ENCODE measurements at regions not wholly inside any gene's neighbourhood (a gene's known extent, or its start where the extent isn't known, plus 50 kb on each side); places are given as distances from the start of the nearest gene placed in this dataset.

DNA sequence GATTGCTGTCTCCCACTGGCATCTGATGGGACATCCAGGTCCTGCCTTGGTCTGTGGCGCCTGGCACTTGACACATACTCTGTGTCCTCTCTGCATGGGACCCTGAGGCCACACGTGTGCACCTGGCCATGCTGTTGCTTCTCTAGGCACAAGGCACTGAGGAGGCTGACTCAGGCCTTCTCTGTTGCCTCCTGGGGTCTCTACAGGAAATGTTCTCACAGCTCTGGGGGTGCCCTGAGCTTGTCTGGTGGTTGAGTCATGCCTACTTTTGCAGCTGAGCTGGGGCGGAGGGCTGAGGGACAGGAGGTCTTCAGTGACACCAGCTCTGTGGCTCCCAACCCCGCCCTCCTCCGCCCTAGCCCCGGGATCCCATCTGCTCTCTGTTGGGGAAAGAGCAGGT, 207.0 kb upstream of the HS6ST1 start:
- DNase-seq (no peak), ATAC-seq (ENCODE audit: poor library complexity) (no peak)
- intact Hi-C loops (cut with DNase I) = no loop called here

DNA sequence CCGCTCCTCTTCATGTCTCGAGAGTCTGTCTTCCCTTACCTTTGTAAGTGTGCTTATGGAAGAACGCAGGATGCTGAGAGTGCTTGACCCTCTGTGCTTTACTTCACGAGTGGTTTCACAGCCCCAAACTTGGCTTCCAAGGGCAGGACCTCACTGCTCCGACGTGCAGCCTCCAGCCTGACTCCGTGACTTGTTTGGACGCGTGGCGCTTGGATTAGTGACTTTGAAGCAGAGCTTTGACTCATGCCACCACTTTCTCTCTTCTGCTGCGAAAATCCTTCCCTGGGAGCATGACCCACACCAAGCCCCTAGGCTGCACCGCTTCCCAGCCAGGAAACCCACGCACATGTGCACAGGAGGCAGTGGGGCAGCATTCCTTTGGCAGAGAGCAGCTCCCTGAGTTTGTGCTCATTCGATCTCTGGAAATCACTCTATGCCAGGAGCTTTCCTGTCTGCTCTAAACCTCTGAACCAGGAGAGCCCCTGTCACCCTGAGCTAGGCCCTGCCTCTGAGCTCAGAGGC, 207.8 kb upstream of the HS6ST1 start:
- no peak for ATAC-seq (ENCODE audit: poor library complexity)
- intact Hi-C loops (cut with DNase I) = no loop called here
- DNase-seq = no peak

DNA sequence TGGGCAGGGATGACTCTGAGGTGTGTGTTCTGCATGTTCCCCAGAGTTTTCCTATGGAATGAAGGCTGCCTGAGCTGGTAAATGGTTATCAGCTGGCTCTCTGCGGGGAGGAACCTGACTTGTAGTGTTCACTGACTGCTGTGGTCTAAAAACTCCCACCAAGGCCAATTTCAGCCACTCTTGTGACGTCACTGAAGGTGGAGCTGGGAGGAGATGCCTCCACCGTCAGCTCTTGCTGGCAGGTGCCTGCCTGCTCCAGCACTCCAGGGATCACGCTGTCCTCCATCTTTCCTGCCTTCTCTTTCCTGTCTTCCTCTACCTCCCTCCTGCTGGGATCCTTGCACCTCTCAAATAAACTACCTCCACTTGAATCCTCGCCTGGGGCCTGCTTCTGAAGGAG, 209.5 kb upstream of the HS6ST1 start:
- ATAC-seq (ENCODE audit: poor library complexity) (no peak), DNase-seq (no peak)
- intact Hi-C loops (cut with DNase I) = no loop called here

DNA sequence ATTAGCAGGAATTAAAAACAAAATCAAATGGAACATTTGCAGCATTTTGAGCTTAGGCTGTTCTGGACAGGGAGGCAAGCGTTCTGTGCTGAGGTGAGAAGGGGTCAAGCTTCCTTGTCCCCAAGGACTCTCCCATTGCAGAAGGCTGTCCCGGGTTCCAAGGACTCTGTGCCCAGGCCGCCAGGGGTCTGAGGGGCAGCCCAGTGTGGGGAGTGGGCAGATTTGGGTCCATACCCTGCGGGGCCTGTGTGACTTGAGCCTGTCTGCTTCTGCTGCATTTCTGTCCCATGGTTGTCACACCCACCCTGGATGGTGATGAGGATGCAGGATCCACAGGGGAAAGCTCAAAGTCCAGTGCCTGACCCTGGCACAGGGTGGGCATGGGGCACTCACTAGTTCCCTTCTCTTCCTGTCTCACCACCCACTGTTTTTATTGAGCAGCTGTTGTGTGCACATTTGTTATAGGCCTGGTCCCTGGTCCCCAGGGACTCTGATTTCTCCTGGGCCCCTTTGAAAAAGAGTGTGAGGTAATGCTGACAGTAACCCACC, 211.4 kb upstream of the HS6ST1 start:
- ATAC-seq (ENCODE audit: poor library complexity) = no peak
- intact Hi-C loops (cut with DNase I) = loop anchor here (5.0 kb wide), 1 partner anchor 208 kb away; no protein-coding TSS in a partner anchor
- DNase-seq = no peak

DNA sequence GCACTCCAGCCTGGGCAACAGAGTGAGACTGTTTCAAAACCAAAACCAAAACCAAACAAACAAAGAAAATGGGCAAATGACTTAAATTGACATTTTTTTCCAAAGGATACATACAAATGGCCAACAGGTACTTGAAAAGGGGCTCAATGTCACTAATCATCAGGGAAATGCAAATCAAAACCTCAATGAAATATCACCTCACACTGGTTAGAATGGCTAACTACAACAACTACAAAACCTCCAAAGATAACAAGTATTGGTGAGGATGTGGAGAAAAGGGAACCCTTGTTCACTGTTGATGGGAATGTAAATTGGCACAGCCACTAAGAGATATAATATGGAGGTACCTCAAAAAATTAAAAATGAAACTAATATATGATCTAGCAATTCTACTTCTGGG, 213.2 kb upstream of the HS6ST1 start:
- ATAC-seq (ENCODE audit: poor library complexity) = no peak
- intact Hi-C loops (cut with DNase I) = loop anchor here (5.0 kb wide), 1 partner anchor 210 kb away; no protein-coding TSS in a partner anchor
- DNase-seq = no peak

DNA sequence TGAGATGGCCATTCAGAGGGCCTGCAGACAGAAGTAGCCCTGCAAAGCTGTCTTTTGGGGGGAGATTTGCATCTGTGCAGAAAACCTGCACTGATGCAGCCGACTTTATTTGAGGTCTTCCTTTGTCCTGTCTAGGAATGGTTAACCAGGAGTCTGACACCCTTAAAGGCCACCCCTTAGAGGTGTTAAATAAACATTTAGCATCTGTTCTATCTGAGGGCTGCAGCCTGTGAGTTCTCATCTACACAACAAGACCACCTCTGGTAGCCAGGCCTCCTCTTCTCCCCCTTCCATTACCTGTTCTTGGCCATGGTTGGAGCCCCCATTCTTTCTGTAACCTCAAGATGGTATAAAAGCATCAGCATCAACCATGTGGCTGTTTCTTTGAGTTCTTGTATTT, 214.4 kb upstream of the HS6ST1 start:
- ATAC-seq (ENCODE audit: poor library complexity) (no peak), DNase-seq (no peak)
- intact Hi-C loops (cut with DNase I) = loop anchor here (5.0 kb wide), 1 partner anchor 211 kb away; no protein-coding TSS in a partner anchor

DNA sequence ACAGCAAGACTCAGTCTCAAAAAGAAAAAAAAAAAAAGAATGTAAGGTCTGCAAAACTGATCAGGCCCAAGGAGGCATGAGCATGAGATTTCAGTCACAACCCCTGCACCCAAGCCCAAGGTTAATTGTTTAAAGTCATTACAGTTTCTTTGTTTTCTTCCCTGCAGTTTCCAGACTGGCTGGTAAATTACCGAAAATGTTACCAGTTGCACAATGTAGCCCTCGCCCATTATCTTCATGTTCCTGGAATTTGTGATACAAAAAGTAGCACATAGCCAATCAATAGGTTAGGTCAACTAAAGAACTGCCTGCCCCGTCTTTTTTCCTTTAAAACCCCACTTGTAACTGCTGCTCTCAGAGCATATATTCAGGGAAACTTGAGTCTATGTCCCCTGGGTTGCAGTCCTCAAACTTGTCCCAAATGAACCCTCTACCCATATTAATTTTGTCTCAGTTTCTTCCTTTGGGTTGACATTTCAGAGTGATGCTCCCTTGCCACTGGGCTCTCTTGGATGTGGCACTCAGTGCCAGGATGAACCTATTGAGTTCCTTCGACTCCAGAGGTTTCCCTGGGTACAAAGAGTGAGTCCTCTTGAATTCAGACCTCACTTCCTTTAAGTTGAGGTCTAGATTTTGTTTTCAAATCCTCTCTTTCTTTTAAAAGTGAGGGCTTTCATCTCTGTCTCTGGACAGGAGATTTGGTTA, 216.2 kb upstream of the HS6ST1 start:
- DNase-seq (no peak), ATAC-seq (ENCODE audit: poor library complexity) (no peak)
- intact Hi-C loops (cut with DNase I) = loop anchor here (5.0 kb wide), 1 partner anchor 213 kb away; no protein-coding TSS in a partner anchor

DNA sequence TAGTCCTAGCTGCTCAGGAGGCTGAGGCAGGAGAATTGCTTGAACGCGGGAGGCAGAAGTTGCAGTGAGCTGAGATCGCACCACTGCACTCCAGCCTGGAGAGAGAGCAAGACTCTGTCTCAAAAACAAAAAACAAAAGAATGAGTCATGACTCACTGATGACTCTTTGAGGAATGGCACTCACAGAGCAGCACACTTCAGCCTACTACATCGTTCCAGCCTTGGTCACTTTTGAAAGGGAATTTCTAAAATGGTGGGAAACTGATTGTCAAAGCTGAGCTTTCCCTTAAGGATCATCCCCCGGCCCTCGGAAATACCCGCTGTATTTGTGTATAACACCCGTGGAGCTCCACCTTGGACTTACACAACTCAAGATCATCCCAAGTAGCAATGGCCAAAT, 217.3 kb upstream of the HS6ST1 start:
- intact Hi-C loops (cut with DNase I) = no loop called here
- DNase-seq (no peak), ATAC-seq (ENCODE audit: poor library complexity) (no peak)

DNA sequence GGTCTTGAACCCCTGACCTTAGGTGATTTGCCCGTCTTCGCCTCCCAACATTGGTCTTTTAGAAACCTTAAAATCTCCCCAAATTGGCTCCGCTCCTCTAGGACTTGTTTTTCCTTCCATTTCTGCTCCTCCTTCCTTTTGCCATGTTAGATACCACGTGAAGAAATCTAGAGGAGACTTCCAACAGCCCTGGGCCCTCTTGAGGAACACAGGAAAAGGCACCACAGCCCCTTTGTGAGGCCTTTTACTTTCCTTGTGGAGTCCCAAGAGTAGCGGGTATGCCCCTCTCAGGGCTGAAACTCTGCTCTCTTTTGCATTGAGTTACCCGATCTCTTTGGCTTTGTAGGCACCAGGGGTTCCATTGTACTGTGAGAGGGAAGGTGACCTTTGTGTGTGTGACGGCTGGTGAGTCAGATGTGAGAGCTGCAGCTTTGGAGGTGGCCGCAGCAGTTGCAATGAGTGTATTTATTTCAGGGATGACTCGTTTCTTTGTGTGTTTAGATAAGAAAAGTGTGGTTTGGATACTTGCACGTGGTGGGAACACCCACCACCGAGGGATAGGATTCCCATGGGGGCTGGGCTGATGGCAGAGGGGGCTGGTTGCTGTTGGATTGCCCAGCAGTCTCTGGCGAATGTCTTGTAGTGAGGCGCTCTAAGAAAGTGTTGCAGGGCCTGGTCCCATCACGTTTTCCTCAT, 218.4 kb upstream of the HS6ST1 start:
- ATAC-seq (ENCODE audit: poor library complexity) = no peak
- intact Hi-C loops (cut with DNase I) = no loop called here
- DNase-seq = no peak

DNA sequence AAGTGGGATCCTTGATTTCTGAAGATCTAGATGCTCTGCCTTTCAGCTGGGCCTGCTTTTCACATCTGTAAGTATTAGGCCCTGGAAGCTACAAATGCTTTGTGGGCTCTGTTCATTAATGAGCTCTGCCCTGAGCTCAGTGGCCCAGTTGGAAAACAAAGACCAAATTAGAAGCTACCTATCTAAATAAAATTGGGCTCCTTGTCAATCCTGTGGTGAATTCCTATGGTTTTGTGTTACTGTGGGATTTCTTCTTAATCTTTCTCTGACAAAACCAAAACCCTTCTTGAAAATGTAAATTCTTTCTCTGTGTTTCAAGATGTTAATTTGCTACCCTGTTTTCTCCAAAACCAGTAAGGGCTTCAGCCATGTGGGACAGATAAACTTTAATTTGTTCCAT, 219.0 kb upstream of the HS6ST1 start:
- DNase-seq (no peak), ATAC-seq (ENCODE audit: poor library complexity) (no peak)
- intact Hi-C loops (cut with DNase I) = no loop called here

DNA sequence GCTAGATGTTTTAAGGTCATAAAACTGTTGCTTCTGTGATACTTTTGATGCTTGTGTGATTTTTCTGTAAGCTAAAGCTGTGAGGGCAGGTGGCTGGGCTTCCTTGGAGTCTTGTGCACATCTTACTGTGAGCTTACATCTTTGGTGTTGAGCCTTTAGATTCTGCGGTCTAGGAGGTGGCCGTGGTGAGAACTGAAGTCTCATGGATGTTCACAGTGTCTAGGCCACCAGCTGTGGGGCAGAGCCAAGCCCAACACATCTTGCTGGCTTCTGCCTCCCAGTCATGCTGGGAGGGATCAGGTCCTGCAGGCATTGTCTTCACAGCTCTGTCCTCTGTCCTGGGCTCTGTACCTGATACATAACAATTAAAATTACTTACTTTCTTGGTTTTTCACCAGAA, 219.7 kb upstream of the HS6ST1 start:
- DNase-seq (no peak), ATAC-seq (ENCODE audit: poor library complexity) (no peak)
- intact Hi-C loops (cut with DNase I) = no loop called here

DNA sequence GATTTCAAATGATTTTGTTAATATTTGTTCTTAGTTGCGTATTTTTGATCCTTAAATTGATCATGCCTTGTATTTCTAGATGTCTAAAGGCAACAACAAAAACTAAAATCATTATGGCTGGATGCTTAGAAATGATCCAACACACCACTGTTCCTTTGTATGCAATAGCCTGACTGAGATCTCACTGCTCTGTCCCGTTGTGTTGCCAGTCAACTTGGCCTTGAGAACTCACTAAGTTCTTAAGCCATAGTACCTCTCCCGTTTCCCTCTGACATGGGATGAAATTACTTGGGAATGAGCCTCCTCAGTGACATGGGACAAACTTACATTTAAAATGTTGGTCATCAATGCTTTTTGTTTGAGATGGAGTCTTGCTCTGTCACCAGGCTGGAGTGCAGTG, 222.0 kb upstream of the HS6ST1 start:
- DNase-seq = no peak
- ATAC-seq (ENCODE audit: poor library complexity) = no peak
- intact Hi-C loops (cut with DNase I) = no loop called here

DNA sequence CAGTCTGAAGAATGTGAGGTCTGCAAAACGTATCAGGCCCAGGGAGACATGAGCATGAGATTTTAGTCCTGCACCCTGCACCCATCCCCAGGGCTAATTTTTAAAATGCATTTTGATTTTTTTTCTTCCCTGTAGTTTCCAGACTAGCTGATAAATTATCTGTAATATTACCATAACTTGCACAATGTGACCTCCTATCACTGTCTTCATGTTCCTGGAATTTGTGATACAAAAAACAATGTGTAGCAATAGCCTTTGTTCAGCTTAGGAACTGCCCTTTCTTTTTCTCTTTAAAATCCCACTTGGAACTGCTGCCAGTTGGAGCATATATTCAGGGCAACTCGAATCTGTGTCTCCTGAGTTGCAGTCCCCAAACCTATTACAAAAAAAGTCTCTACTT, 222.8 kb upstream of the HS6ST1 start:
- no peak for ATAC-seq (ENCODE audit: poor library complexity)
- DNase-seq = no peak
- intact Hi-C loops (cut with DNase I) = no loop called here

DNA sequence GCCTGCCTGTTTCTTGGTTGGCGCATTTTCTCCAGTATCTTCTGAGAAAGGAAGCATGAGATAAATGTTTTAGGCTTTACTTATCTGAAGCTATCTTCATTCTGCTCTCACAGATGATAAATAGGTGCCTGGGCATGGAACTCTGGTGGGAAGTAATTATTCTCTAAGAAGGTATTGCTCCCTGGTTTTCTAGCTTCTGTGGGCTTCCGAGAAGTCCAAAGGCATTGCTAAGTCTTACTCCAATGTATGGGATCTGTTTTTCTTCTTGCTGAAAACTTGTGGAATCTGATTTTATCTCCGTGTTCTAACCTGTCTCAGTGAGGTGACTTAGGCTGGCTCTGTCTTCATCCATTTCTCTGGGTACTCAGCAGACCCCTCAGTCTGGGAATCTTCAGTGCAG, 224.4 kb upstream of the HS6ST1 start:
- ATAC-seq (ENCODE audit: poor library complexity) (no peak), DNase-seq (no peak)
- intact Hi-C loops (cut with DNase I) = no loop called here

DNA sequence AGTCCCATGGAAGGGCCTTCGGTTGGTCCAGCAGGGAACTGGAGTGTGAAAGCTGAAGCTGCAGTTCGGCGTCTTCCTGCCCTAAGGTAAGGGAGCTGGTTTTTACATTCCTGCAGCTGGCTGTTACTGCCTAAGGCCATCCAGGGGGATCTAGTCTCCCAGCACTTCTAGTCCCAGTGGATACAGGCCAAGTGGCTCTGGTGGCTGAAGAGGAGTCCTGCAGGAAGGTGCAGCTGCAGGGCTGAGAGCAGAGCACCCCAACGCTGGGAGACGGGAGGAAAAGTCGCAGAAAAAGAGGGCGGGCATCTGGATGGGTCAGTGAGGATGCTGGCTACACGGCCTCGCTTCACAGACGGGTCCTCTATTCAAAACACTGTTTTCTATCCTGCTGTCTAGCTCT, 225.0 kb upstream of the HS6ST1 start:
- DNase-seq (no peak), ATAC-seq (ENCODE audit: poor library complexity) (no peak)
- intact Hi-C loops (cut with DNase I) = no loop called here

DNA sequence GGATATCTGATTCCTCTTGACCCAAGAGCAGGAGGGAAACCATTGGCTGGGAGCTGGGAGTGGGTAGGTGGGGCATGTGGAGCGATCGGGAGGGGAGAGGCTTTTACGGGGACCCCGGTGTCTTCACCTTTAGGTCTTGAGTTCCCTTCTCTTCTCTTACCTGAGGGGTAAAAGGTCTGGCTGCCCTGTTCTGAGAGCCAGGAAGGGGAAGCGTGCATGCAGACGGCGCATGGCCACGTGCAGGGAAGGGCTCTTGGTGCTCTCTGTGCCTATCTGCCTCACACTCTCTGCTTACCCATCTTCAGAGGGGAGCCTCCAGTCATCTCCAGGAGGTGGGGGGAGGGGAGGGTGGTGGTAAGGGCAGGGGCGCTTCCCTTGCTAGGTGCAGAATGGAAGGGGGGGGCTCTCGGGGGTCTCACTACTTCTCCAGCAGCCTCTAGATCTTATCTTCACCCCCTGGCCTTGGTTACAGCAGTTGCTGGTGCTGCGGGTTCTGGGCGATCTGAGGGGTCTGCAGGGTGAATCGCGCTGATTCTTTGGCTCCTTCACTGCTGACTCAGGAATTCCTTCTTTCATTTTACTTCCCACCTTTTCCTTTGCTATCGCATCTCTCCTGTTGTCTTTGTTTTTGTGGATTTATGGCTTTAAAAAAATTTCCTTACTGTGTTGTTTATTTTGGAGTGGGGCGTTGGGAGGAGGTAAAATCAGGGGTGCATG, 225.8 kb upstream of the HS6ST1 start:
- no peak for ATAC-seq (ENCODE audit: poor library complexity)
- intact Hi-C loops (cut with DNase I) = no loop called here
- DNase-seq = no peak

DNA sequence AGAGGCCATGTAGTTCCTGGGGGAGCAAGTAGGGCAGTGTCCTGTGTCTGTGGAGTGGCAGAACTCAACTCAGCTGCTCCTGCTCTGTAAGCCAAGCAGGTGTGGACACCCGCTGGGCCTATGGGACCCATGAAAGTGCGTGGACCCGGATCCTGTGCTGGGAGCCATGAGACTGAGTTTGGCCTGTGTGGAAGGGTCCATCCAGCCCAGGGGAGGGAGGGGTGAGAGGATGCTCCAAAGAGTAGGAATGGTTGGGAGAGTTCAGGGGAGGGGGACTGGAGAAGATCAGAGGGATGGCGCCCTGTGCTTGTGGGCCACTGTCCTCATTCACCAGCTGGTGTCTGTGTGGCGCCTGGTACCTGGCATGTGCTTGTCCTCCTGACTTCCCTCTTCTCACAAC, 226.4 kb upstream of the HS6ST1 start:
- ATAC-seq (ENCODE audit: poor library complexity) (no peak), DNase-seq (no peak)
- intact Hi-C loops (cut with DNase I) = no loop called here

DNA sequence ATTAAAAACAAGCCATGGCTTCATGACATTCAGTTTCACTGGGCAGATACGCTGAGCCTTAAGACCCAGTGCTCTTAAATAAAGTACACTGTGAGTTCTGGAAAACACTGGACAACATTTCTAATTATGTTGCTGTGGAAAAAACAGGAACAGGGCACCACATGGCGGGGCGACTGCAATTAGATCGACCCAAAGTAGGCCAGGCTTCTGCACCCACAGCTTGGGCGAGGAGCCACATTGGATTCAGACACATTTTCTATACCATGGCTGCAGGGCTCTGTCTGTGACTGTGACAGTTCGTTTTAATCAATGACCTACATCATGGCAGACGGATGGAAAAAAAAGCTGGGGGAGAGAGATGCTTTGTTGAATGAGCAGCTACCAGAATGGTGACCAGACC, 227.2 kb upstream of the HS6ST1 start:
- ATAC-seq (ENCODE audit: poor library complexity) (no peak), DNase-seq (no peak)
- intact Hi-C loops (cut with DNase I) = no loop called here

DNA sequence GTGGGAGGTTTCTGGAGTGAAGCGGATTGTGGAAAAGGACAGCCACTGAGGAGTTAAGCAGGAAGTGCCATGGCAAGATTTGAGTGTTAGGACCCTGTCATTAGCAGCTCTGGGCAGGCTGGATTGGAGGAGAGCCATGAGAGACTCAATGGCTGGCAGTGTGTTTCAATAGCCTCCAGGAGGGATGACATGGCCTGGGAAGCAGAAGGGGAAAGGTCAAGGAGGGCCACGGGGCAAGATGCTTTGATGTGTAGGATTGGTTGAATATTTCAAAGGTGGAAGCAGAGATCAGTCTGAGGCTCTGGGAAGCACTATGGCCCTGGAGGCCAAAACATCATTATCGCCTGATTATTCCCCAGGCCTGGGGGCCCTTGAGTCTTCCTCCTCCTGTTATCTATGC, 229.0 kb upstream of the HS6ST1 start:
- ATAC-seq (ENCODE audit: poor library complexity) (no peak), DNase-seq (no peak)
- intact Hi-C loops (cut with DNase I) = no loop called here
